ENCODE measurements at regions not wholly inside any gene's neighbourhood (a gene's known extent, or its start where the extent isn't known, plus 50 kb on each side); places are given as distances from the start of the nearest gene placed in this dataset.

DNA sequence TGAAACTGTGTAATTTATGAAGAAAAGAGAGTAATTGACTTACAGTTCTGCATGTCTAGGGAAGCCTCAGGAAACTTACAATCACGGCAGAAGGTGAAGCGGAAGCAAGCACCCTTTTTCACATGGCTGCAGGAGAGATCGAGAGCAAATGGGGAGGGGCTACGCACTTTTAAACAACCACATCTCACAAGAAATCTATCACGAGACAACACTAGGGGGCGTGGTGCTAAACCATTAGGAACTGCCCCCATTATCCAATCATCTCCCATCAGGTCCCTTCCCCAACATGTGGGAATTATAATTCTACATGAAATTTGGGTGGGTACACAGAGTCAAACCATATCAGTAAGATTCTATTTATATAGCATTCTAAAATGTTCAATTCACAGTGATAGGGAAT is 114.8 kb upstream of the TRPC4 start:
- TF ChIP-seq FOXK2 (IDR thresholded peaks at IDR 0.05) (no peak), FOXM1 (IDR thresholded peaks at IDR 0.05; ENCODE audit: borderline replicate concordance) (no peak), SUZ12 (IDR thresholded peaks at IDR 0.05) (no peak), ELF4 (IDR thresholded peaks at IDR 0.05) (no peak), TARDBP (IDR thresholded peaks at IDR 0.05) (no peak), FOXA1 (IDR thresholded peaks at IDR 0.05) (no peak), L3MBTL2 (conservative IDR thresholded peaks at IDR 0.05) (no peak), HDGF (IDR thresholded peaks at IDR 0.05; ENCODE audit: borderline replicate concordance) (no peak)

All from HEK293T (cell line).